ENCODE measurements at regions not wholly inside any gene's neighbourhood (a gene's known extent, or its start where the extent isn't known, plus 50 kb on each side); places are given as distances from the start of the nearest gene placed in this dataset.

GRCh38 chr16:5305023-5305422 lies 207.4 kb upstream of the EEF2KMT start:
- Histone ChIP-seq H3K79me2 (ENCODE audit: insufficient read depth, low read depth, low read length) (no peaks in the 10 kb centered on the region), H3K36me3 (ENCODE audit: insufficient read depth, low read length) (no peaks in the 10 kb centered on the region), H3K9me2 (ENCODE audit: insufficient read depth, low read length) (no peaks in the 10 kb centered on the region), H4K20me1 (ENCODE audit: insufficient read depth, low read length) (no peaks in the 10 kb centered on the region), H3K4me2 (ENCODE audit: low read length) (no peak overlapping the region), H3K4me3 (ENCODE audit: low read depth, low read length, poor library complexity, severe bottlenecking) (no peak overlapping the region), H2AFZ (ENCODE audit: low read length) (no peak overlapping the region), H3K27ac (ENCODE audit: low read depth, low read length, poor library complexity, severe bottlenecking) (no peak overlapping the region), H3K4me1 (ENCODE audit: insufficient read depth, low read length, poor library complexity, severe bottlenecking) (no peaks in the 10 kb centered on the region), H3K9me3 (ENCODE audit: low read length) (peaks cover 9% of the 10 kb centered on the region; the same call in 1 of the 2 replicates)
- POLR2A ChIA-PET, result no interaction called here
- no peak for DNase-seq (ENCODE audit: low spot score)
- CTCF ChIA-PET (ENCODE audit: unreplicated experiment), result no interaction called here
- no peak for TF ChIP-seq EZH2phosphoT487 (IDR thresholded peaks at IDR 0.05; ENCODE audit: borderline replicate concordance, low read depth, low read length)
- TF ChIP-seq CTCF (conservative IDR thresholded peaks at IDR 0.05; ENCODE audit: low read length), result no peak
- BruUV-seq (replicated peaks), result no TSS peak
- intact Hi-C loops (cut with micrococcal nuclease; ENCODE audit: unreplicated experiment), result no loop called here

- intact Hi-C loops (cut with micrococcal nuclease; ENCODE audit: unreplicated experiment), result no loop called here
- DNase-seq (ENCODE audit: low spot score), result no peak
- Histone ChIP-seq H4K20me1 (ENCODE audit: insufficient read depth, low read length) (no peaks in the 10 kb centered on the region), H3K4me1 (ENCODE audit: insufficient read depth, low read length, poor library complexity, severe bottlenecking) (no peaks in the 10 kb centered on the region), H3K27ac (ENCODE audit: low read depth, low read length, poor library complexity, severe bottlenecking) (no peak overlapping the region), H3K9me2 (ENCODE audit: insufficient read depth, low read length) (no peaks in the 10 kb centered on the region), H3K79me2 (ENCODE audit: insufficient read depth, low read depth, low read length) (no peaks in the 10 kb centered on the region), H3K9me3 (ENCODE audit: low read length) (peaks cover 9% of the 10 kb centered on the region; the same call in 1 of the 2 replicates), H3K4me2 (ENCODE audit: low read length) (no peak overlapping the region), H3K36me3 (ENCODE audit: insufficient read depth, low read length) (no peaks in the 10 kb centered on the region), H2AFZ (ENCODE audit: low read length) (no peak overlapping the region), H3K4me3 (ENCODE audit: low read depth, low read length, poor library complexity, severe bottlenecking) (no peak overlapping the region)
- ChIA-PET CTCF (ENCODE audit: unreplicated experiment) (no interaction called here), POLR2A (interaction anchor here (0.6 to 1.0 kb wide), 2 partner anchors 8 to 23 kb away, joined by 3 read pairs; no protein-coding TSS in a partner anchor)
- TF ChIP-seq EZH2phosphoT487 (IDR thresholded peaks at IDR 0.05; ENCODE audit: borderline replicate concordance, low read depth, low read length) (no peak), CTCF (conservative IDR thresholded peaks at IDR 0.05; ENCODE audit: low read length) (no peak)
- BruUV-seq (replicated peaks), result no TSS peak
Measured at GRCh38 chr16:5302372-5303114, 204.9 kb upstream of the EEF2KMT start.

GRCh38 chr16:5298202-5298601 lies 200.6 kb upstream of the EEF2KMT start:
- peaks cover 9% of the 10 kb centered on the region; the same call in 1 of the 2 replicates for H3K9me3 ChIP-seq (ENCODE audit: low read length)
- intact Hi-C loops (cut with micrococcal nuclease; ENCODE audit: unreplicated experiment), result no loop called here
- no TSS peak for BruUV-seq (replicated peaks)
- no peak for DNase-seq (ENCODE audit: low spot score)
- H4K20me1 ChIP-seq (ENCODE audit: insufficient read depth, low read length), result no peaks in the 10 kb centered on the region
- no peak overlapping the region for H3K4me2 ChIP-seq (ENCODE audit: low read length)
- H3K36me3 ChIP-seq (ENCODE audit: insufficient read depth, low read length), result no peaks in the 10 kb centered on the region
- H3K79me2 ChIP-seq (ENCODE audit: insufficient read depth, low read depth, low read length), result no peaks in the 10 kb centered on the region
- H3K9me2 ChIP-seq (ENCODE audit: insufficient read depth, low read length), result no peaks in the 10 kb centered on the region
- ChIA-PET CTCF (ENCODE audit: unreplicated experiment) (no interaction called here), POLR2A (no interaction called here)
- no peak for TF ChIP-seq EZH2phosphoT487 (IDR thresholded peaks at IDR 0.05; ENCODE audit: borderline replicate concordance, low read depth, low read length)
- TF ChIP-seq CTCF (conservative IDR thresholded peaks at IDR 0.05; ENCODE audit: low read length), result no peak
- no peak overlapping the region for H3K27ac ChIP-seq (ENCODE audit: low read depth, low read length, poor library complexity, severe bottlenecking)
- H3K4me3 ChIP-seq (ENCODE audit: low read depth, low read length, poor library complexity, severe bottlenecking), result no peak overlapping the region
- H3K4me1 ChIP-seq (ENCODE audit: insufficient read depth, low read length, poor library complexity, severe bottlenecking), result no peaks in the 10 kb centered on the region
- no peak overlapping the region for H2AFZ ChIP-seq (ENCODE audit: low read length)
